GM18519 (cell line): ENCODE measurements at regions not wholly inside any gene's neighbourhood (a gene's known extent, or its start where the extent isn't known, plus 50 kb on each side); places are given as distances from the start of the nearest gene placed in this dataset.
"Not testable (repeated sequence)": the region's sequence is repeated elsewhere in the genome, so short reads cannot be mapped to it uniquely, and the experiment has no call there.

ENCODE experiments used
- ATAC-seq: cut with Tn5 transposase; IDR thresholded peaks from one replicate; pipeline ENCODE4 v1.9.1; 2021; ENCODE audit warnings: mild to moderate bottlenecking, moderate library complexity; ENCODE audit not compliant: unreplicated experiment, low FRiP score

DNA sequence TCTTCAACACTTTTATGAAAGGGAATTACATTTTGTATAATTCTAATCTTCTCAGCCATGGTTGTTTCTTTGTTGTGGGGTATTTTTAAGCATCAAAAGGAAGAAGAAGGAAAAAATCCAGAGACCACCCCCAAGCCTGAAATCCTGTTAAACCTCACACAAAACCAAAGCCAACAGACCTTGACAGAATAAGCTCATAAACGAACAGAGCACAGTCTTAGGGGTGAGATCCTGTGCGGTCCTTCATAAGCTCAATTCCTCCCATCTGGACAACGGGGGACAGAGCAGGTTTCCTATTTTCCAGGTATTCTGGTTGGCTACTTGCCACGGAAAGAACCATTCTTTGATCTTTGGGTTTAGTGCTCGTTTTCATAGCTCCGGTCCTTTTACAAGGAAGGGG, 151.3 kb upstream of the SULF2 start:
- no peak for ATAC-seq

GRCh38 chr20:47934761-47935160, 149.5 kb upstream of the SULF2 start:
- no peak for ATAC-seq

DNA sequence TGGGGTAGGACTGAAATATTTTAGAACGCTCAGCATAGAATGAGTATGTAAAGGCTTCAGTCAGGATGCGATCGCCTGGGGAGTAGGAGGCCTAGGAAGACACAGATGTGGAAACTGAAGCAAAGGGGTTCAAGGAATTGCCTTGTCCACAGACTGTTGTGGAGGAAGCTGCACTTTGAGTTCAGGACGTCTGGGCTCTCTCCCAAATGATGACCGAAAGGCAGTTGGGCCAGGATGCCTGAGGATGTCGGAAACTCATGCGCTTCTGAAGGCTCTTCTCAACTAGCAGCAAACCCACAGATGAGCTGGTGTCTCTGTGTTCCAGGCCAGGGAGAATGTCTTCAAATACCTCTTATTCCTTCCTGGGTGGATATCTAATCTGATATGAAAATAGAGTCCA, 146.2 kb upstream of the SULF2 start:
- ATAC-seq: no peak

- ATAC-seq: no peak
Measured at GRCh38 chr20:47931002-47931401, 145.7 kb upstream of the SULF2 start.

GRCh38 chr20:47929368-47930115, 144.3 kb upstream of the SULF2 start:
- ATAC-seq: no peak

- no peak for ATAC-seq
Measured at GRCh38 chr20:47927944-47928343, 142.7 kb upstream of the SULF2 start.

DNA sequence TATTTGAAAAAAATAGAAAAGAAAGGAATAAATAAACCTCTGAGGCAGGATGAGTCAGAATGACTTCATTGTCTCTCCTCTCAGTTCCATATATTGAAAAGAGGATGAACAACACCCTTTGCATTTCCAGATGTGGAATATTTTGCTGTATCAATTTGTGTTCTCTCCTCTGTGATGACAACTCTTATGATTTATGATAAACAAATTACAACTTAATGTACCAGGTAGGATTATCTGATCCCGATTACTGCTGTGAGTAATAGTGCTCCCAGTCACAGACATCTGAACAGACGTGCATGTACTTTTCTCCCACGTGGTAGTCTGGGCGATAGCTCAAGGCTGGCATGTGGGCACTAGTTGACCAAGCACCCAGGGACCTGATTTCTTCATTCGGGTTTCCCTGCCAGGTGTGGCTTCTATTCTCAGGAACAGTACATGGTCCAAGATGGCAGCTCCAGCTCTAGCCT, 142.1 kb upstream of the SULF2 start:
- ATAC-seq: no peak

GRCh38 chr20:47926731-47927130, 141.4 kb upstream of the SULF2 start:
- ATAC-seq: no peak

DNA sequence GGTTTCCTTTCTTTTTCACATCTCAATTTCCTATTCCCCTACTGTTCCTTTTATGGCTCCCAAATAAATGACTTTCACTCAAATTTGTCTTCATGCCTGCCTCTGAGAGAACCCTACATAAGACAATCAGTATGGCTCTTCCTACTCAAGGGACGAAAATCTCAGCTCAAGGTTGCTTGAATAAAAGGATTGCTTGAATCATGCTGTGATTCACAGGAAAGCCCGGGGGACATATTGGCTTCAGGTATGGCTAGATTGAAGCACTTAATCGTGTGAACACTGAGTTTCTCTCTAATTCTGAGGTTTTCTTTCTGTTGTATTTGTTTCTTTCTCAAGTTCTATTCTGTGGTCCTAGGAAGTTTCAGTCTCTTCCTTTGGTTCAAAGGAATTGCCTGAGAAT, 140.3 kb upstream of the SULF2 start:
- no peak for ATAC-seq

- no peak for ATAC-seq
Measured at GRCh38 chr20:47922269-47922668, 137.0 kb upstream of the SULF2 start.

GRCh38 chr20:47921829-47922228, 136.5 kb upstream of the SULF2 start:
- not testable (repeated sequence) for ATAC-seq

GRCh38 chr20:47921408-47921807, 136.1 kb upstream of the SULF2 start:
- ATAC-seq: no peak

- ATAC-seq: no peak
Measured at GRCh38 chr20:47917549-47918070, 132.3 kb upstream of the SULF2 start.

DNA sequence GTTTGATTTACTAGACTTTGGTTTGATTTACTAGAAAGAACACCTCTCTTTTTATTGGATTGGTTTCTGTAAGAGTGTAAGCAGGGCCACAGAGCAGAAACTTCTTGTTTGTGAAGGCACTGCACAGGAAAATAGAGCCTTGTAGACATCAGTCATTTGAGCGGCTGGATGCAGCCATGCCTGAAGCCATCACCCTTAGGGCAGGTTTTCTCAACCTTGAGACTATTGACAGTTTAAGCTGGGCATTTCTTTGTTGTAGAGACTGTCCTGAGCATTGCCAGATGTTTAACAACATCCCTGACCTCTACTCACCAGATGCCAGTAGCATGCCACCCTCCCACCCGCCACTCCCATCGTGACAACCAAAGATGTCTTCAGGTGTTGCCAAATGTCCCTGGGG, 130.2 kb upstream of the SULF2 start:
- no peak for ATAC-seq

- no peak for ATAC-seq
Measured at GRCh38 chr20:47914792-47915191, 129.5 kb upstream of the SULF2 start.

DNA sequence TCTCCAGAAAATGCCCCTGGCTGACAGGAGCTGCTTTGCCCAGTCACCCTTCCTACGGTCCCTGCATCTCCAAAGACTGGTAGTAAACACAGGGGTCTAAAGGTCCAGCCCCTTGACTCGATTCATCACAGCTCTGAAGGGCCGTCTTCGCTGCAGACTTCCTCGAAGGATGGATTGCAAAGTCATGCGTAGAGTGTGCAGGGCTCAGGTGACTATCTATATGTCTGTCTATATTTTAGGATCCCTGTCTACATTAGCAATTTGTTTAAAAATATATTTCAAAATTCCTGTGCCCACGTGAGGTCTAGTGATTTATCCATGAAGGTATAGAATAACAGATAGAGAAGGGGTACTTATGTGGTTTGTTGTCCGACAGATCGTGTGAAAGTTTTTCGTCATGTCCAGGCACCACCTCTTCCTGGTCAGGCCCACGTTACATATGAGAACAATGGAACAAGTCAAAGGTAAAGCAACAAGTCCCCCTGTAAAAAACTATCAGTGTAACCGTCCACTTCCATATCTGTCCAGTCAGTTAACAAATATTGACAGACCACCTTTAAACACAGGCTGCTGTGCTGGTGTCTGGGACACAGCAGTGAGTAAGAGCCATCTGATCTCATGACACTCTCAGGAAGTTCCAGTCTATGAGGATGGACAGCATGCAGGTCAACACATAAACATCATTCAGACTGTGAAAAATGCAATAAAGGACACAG, 127.7 kb upstream of the SULF2 start:
- ATAC-seq: not testable (repeated sequence)

DNA sequence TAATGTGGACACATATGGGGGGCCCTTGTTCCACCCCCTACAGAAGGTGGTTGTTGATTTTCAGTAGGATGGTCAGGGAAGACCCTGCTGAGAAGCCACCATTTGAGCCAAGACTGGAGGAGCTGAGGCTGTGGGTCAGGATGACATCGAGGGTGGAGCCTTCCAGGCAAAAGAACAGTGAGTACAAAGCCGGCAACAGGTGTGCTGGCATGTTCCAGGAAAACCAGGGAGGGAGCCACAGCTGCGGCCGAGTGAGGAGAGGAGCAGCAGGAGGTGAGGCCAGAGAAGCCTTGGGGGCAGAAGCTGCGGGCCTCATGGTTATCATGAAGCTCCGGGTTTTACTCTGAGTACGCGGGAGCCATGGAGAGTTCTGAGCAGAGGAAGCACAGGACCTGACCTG, 126.9 kb upstream of the SULF2 start:
- not testable (repeated sequence) for ATAC-seq

DNA sequence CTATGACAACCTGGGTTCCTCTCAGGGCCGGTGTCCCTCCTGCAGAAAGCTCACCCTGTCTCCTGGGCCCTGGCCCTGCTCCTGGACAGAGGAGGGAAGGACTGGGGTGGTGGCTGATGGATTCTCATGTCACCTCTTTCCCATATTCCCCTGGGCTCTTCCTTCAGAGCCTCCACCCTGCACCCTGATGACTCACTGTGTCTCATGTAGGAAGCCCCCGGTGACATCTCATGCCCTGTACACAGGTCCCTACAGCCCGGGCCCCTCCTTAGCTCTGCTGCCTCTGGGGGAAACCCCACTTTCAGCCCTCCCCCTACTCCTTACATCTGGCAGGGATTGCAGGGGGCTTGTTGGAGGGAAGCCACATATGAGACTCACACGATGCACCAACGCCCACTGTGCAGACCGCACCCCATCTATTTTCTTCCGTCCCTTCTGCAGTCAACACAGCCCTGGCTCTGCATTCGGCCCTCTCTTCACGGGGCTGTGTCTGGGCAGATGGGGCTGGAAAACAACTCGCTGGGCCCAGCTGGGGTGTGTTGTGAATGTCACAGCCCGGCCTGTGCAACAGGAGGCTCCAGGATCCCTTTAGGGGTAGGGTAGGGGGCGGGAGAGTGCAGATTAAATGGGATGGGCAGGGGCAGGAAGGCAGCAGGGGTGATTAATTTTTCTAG, 124.6 kb upstream of the SULF2 start:
- ATAC-seq: not testable (repeated sequence)

- ATAC-seq: not testable (repeated sequence)
Measured at GRCh38 chr20:47908361-47909035, 123.2 kb upstream of the SULF2 start.

DNA sequence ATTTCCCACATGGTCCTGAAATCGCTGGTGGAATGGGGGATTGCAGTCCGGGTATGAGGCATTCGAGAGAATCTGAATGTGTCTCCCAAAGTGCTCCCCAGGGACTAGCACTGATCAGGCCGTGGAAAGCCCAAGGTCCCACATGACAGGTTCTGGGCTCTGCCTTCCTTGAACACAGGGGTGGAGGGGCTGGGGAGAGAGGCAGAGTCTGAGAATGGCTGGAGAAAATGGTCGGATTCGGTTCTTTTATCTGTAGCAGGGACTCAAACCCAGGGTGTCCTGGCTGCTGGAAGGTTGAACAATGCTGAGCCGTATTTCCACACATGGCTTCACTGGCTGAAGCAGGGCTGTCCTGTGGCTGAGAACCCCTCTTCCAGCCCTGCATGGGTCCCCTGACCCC, 122.7 kb upstream of the SULF2 start:
- ATAC-seq: not testable (repeated sequence)
